ENCODE measurements at regions not wholly inside any gene's neighbourhood (a gene's known extent, or its start where the extent isn't known, plus 50 kb on each side); places are given as distances from the start of the nearest gene placed in this dataset.

- DNase-seq, result no peak
- Mint-ChIP-seq H3K4me3 (no peak overlapping the region), H3K9me3 (peaks cover 0 to 4% (median 2%) of the 10 kb centered on the region in 7 donors), H3K36me3 (no peaks in the 10 kb centered on the region), H3K27ac (no peak overlapping the region), H3K4me1 (peaks cover 9% of the 10 kb centered on the region), H3K27me3 (ENCODE audit: low read depth in 3 of 3) (peaks cover 0 to 2% (median 0%) of the 10 kb centered on the region in 3 donors)
- Histone ChIP-seq H3K4me3 (replicated peaks in 1 of 3; ENCODE audit: low read depth in 2 of 3, low read length in 3 of 3) (no peak overlapping the region), H3K9me3 (replicated peaks in 1 of 2; ENCODE audit: control insufficient read depth in 1 of 2, insufficient read depth in 1 of 2, low read length in 2 of 2) (no peaks in the 10 kb centered on the region), H3K4me1 (ENCODE audit: control insufficient read depth in 1 of 2, insufficient read depth in 2 of 2, low read length in 2 of 2) (no peaks in the 10 kb centered on the region), H3K27ac (ENCODE audit: low read depth in 1 of 2, low read length in 2 of 2) (no peak overlapping the region), H3K36me3 (replicated peaks in 1 of 2; ENCODE audit: control insufficient read depth in 1 of 2, insufficient read depth in 2 of 2, low read length in 2 of 2) (no peaks in the 10 kb centered on the region), H3K79me2 (ENCODE audit: insufficient read depth, low read length) (no peaks in the 10 kb centered on the region), H2AFZ (ENCODE audit: insufficient read depth, low read depth, low read length, poor library complexity, severe bottlenecking) (no peak overlapping the region), H3K27me3 (ENCODE audit: control insufficient read depth in 2 of 2, insufficient read depth in 2 of 2, low read length in 2 of 2) (no peaks in the 10 kb centered on the region), H3K9ac (ENCODE audit: insufficient read depth, low read length, poor library complexity, severe bottlenecking) (no peak overlapping the region), H4K20me1 (ENCODE audit: insufficient read depth, low read length) (no peaks in the 10 kb centered on the region), H3K4me2 (replicated peaks; ENCODE audit: extremely low read depth, low read length, poor library complexity, severe bottlenecking) (no peak overlapping the region)
- intact Hi-C loops (cut with micrococcal nuclease), result no loop called here
- no CpG with 5 or more reads among the region's 3 CpGs for WGBS (ENCODE audit: insufficient coverage)
- TF ChIP-seq CTCF (IDR thresholded peaks at IDR 0.05), result no peak
These were observed 473.3 kb upstream of the SLC35B3 start for GRCh38 chr6:8908638-8909037.

- Histone ChIP-seq H3K9ac (ENCODE audit: insufficient read depth, low read length, poor library complexity, severe bottlenecking) (no peak overlapping the region), H4K20me1 (ENCODE audit: insufficient read depth, low read length) (no peaks in the 10 kb centered on the region), H3K4me2 (replicated peaks; ENCODE audit: extremely low read depth, low read length, poor library complexity, severe bottlenecking) (no peak overlapping the region), H3K36me3 (replicated peaks in 1 of 2; ENCODE audit: control insufficient read depth in 1 of 2, insufficient read depth in 2 of 2, low read length in 2 of 2) (no peaks in the 10 kb centered on the region), H3K9me3 (replicated peaks in 1 of 2; ENCODE audit: control insufficient read depth in 1 of 2, insufficient read depth in 1 of 2, low read length in 2 of 2) (no peaks in the 10 kb centered on the region), H3K4me1 (ENCODE audit: control insufficient read depth in 1 of 2, insufficient read depth in 2 of 2, low read length in 2 of 2) (no peaks in the 10 kb centered on the region), H3K79me2 (ENCODE audit: insufficient read depth, low read length) (no peaks in the 10 kb centered on the region), H2AFZ (ENCODE audit: insufficient read depth, low read depth, low read length, poor library complexity, severe bottlenecking) (peak overlapping the region; percentile 19), H3K27ac (ENCODE audit: low read depth in 1 of 2, low read length in 2 of 2) (no peak overlapping the region), H3K4me3 (replicated peaks in 1 of 3; ENCODE audit: low read depth in 2 of 3, low read length in 3 of 3) (no peak overlapping the region), H3K27me3 (ENCODE audit: control insufficient read depth in 2 of 2, insufficient read depth in 2 of 2, low read length in 2 of 2) (no peaks in the 10 kb centered on the region)
- Mint-ChIP-seq H3K27me3 (ENCODE audit: low read depth in 3 of 3) (peaks cover 0 to 2% (median 2%) of the 10 kb centered on the region in 3 donors), H3K4me1 (peaks cover 9% of the 10 kb centered on the region), H3K9me3 (peaks cover 0 to 2% (median 0%) of the 10 kb centered on the region in 7 donors), H3K4me3 (no peak overlapping the region), H3K27ac (no peak overlapping the region), H3K36me3 (no peaks in the 10 kb centered on the region)
- intact Hi-C loops (cut with micrococcal nuclease), result no loop called here
- TF ChIP-seq CTCF (IDR thresholded peaks at IDR 0.05), result no peak
- DNase-seq, result no peak
These were observed 471.4 kb upstream of the SLC35B3 start for GRCh38 chr6:8906699-8907098.
